Inflammatory macrophage treated with lipopolysaccharide for 1 hour (primary cell): ENCODE measurements at regions not wholly inside any gene's neighbourhood (a gene's known extent, or its start where the extent isn't known, plus 50 kb on each side); places are given as distances from the start of the nearest gene placed in this dataset.

Experiments
- DNase-seq, 2 donors: peaks; one replicate each; pipeline ENCODE4 v3.0.0-alpha.2; 2020 to 2022

- DNase-seq = no peak
These were observed 267.1 kb downstream of the ADGB start for GRCh38 chr6:146865756-146866379.

DNA sequence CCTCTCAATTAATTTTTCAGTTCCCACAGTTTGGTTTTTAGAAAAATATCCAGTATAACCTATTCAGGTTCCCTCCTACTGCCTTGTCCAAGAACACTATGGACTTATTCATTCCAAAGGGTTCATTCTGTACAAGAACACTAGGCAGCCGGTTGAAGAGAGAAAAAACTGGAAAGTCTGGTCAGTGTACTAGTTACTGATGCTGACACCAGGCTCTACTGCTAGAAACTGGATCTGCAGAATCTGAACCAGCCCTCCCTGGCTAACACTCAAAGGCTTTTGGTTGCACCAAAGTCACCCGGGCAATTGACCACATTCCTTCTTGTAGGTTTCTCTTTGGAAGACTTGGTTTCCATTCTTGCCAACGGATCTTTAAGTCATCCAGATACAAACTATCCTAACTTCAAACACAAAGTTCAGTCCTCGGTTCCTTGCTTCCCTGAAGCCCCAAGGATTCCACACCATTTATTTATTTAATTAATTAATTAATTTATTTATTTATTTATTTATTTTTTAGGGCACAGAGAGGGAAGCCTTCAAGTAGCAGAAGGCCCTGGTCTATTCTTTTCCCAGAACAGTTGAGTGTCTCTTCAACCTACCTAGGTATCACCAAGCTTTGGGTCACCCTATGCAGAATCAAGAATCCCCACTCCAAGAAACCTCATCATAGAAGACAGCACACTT is 268.1 kb downstream of the ADGB start:
- DNase-seq = no peak

DNA sequence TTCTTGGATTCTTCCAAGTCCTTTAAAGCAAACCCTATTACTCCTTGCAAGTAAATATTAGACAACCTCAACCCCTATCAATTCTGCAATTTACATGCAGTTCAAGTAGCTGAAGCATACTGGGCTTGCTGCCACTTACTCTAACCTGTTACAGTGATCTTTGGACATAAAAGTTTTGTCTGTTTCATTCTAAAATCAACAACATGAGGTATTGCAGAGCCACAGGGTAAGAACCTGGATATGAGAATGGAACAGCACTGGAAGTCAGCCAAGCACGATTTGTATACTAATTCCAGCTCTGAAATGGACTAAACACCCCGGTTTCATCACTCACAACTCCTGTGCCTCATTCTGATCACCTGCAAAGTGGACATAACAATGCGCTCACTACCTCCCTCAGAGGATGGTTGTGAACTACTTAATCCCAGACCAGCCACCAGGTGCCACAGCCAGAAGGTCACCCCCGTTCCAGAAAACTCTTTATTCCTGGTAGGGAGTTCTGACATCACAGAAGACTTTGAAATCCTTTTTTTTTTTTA is 270.0 kb downstream of the ADGB start:
- no peak for DNase-seq

DNA sequence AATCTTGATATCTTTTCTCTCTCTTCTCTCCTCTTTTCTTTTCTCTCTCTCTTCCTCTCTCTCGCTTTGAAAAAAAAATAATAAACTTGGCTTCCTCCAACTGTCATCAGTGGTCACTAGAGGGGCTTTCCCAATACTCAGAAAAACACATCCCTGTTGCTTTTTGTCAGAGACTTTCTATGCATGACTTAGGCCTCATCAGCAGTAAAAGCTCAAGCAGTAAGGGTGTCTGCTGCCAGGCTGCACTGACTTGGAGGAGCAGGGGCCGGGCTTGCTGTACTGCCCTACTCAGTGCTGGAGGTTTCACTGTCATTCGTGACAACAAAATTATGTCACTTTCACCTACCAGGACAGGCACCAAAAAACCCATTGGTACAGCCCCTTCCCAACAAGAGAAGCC is 272.0 kb downstream of the ADGB start:
- peak; percentile 29 to 62 for DNase-seq

DNA sequence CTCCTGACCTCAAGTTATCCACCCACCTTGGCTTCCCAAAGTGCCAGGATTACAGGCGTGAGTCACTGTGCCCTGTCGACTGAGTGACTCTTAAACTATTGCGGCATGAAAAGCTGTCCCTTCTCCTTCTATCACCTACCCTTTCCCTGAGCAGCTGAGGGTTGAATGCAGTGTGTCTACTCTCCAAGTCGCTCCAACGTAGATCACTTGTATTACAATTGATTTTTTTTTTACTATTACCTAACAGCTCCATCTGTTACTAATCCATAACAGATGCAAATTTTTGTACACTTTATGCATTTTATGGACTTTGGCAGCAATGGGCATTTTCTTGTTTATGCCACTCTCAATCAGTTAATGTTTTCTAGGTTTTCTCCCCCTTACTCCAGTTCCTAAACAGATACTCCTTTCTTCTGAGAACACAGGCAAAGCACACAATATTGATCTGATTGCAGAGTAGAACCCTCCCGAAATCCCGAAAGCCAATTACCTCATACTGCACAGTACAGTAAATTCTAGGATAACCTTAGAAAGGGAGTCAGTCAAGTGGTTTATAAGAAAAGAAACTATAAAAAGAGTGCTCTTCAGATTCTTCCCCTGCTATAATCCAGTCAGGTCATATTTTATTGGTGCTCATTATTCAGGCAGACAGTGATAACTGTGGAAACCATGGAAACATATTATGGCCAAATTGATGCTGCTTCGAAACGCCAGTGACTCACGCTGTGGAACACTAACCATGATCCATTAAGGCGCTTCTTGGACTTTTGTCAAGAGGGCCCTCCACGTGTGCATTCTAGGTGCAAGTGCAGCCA is 273.0 kb downstream of the ADGB start:
- DNase-seq = peak; percentile 17 to 59

- no peak for DNase-seq
These were observed 273.6 kb downstream of the ADGB start for GRCh38 chr6:146872426-146872785.

DNA sequence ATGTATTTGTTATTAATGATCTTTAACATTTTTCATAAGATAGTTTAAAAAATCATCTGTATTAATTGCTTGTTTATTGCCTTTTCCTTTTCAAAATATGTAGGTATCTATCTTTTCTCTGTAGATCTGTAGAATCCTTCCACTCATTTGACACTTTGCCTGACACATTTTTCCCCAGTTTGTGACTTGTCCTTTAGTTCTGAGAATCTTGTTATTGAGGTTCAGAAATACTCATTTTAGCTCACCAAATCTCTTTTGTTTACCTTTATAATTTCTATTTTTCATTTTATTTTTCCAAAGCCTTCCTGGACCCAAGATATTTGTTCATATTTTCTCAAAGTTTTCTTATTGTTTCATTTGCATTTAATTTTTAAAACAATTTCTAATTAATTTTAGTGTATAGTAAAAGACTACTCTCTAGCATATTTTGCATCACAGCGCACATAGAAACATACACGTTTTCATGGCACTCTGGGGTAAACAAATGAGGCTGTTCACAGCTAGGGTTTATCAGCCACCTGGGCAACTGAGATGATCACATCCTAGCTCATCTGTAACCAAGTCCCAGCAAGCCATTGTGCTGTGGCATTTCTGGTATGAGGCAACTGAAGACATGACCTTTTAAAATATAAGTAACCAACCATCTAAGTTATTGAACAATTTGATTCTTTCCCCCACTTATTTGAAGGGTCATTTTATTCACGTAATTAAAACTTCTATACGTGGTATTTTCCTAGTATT is 275.7 kb downstream of the ADGB start:
- peak in 1 of 2 donors; percentile 14 for DNase-seq

GRCh38 chr6:146875927-146876270 is 277.1 kb downstream of the ADGB start:
- DNase-seq = peak in 1 of 2 donors; percentile 6

DNA sequence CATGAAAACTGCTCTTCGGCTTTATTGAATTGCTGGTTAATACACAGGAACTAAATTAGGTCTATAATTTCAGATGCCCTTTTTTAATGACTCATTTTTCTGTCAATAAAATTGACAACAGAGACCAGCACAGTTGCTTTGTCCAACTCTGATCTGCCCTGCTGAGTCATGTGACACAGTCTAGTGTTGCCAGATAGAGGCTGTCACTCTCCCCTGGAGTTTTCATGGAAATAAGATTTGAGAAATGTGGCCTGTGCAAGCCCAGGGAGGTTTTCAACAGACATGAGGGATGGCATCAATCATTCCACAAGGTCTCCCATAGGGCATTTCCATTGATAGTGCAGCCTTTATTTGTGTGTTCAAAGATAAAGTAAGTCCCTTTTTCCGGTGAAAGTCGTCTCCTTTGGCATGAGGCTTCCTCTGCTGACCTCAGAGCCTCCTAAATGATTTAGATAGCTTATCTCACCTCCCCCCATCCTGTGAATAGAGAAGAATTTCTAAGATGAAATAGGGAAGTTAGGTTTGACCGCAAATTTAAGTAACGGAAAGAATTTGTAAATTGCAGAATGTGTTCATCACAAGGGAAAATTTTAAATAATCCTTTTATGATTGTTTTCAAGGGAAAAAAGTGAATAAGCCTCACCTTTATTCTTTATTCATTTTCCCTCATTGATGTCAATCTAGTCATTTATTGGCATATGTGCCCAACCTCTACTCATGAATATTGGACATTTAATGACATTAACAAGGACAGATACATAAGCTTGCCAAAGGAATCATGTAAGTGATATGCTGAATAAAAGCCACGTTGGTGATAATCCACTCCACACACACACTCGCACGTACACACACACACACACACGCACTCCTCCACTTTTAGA is 277.7 kb downstream of the ADGB start:
- DNase-seq = peak; percentile 82 to 90

GRCh38 chr6:146878168-146878951 is 279.6 kb downstream of the ADGB start:
- peak; percentile 51 to 62 for DNase-seq

- peak; percentile 44 to 53 for DNase-seq
These were observed 280.2 kb downstream of the ADGB start for GRCh38 chr6:146878952-146879340.

- no peak for DNase-seq
These were observed 280.8 kb downstream of the ADGB start for GRCh38 chr6:146879406-146880117.

DNA sequence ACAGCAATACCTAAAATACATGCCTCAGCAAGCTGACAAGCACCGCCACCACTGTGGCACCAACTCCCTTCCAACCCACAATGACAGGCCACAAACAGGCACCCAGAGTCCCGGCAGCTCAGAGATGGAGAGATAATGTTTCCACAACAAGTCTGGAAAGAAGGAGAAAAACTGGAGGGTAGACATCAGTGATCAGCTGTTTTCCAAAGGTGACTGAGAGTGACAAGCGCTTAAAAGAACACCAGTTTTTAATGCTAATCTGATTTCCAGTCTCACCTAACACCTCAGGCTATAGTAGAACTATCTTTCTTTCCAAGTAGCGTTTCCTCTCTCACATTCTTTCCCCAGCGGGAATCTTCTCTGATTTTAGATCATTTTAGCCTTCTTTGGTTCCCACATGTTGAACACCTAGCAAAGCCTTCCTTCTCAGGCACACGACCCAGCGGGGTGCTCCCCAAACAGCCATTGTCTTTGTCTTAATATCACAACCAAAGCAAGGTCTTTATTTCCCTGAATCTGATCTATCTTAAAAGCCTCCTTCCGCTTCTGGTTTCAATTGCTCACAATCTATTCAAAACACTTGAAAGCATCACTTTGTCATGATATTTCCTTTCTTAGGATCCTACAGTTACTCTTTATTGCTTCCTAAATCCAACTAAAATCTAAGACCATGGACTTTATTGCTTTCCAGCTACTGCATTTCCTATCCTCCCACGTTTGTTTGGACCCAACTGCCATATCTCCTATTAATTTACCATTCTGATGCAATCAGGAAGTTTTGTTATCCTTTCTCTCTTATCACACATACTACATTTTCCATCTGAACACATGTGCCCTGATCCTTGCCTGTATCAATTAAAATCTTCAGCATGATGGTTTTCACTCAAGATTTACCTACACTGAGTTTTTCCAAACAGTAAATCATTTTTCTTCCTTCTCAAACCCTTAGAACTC is 282.7 kb downstream of the ADGB start:
- DNase-seq = no peak

DNA sequence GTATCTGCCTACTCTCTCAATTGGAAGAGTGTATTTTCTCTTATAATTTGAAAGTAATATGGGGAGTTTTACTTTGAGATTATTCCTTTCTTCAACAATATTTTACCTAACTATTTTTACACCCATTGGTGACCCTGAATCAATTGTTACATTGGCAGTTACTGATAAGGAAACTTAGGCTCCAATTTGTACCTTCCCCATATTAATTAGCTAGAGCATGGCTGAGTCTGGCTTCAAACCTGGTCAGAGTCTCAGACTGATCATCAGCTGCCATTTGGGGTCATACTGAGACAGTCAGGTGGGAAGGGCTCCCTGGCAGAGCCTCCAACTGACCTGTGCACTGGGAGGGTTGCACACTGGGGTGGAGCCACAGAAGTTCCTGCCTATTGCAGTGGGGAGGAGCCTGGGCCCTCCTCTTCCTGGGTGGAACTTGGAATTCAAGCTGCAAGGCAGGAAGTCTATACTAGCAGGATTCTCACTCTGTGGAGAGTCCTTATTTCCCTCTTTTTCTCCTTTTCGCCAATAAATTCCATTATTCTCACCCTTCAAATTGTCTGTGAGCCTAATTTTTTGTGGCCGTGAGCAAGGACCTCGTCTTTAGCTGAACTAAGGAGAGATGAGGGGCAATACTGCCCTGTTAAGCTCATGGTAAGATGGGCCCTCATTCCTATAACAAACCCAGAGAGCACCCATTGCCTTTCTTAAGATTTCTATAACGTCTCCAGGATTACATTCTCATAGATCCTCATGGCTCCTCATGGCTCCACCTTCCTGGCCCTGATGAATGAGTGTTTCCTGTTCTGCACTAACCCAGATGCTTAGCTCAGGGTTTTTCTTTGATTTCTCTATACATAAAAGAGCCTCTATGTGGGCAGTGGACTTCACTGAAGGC is 285.1 kb downstream of the ADGB start:
- DNase-seq = no peak

- DNase-seq = no peak
These were observed 286.0 kb downstream of the ADGB start for GRCh38 chr6:146884728-146885127.

GRCh38 chr6:146885708-146886457 is 287.1 kb downstream of the ADGB start:
- no peak for DNase-seq
